GM12865 (cell line): ENCODE measurements at regions not wholly inside any gene's neighbourhood (a gene's known extent, or its start where the extent isn't known, plus 50 kb on each side); places are given as distances from the start of the nearest gene placed in this dataset.

Experiments used
- DNase-seq: peaks from one replicate; pipeline ENCODE4 v3.0.0; 2010; ENCODE audit warnings: low read depth
- H3K4me3 ChIP-seq: 2 replicates; pipeline ENCODE4 v1.5.1; 2011; ENCODE audit warnings: mild to moderate bottlenecking, low read depth, low read length, control low read depth
- TF ChIP-seq, protein P1 (sequence below): IDR thresholded peaks from 2 replicates; pipeline ENCODE4 v1.5.1; 2011; ENCODE audit warnings: low read length, control low read depth, low read depth, inconsistent platforms; ENCODE audit not compliant: insufficient read depth; ENCODE audit errors: missing control alignments

- DNase-seq = no peak
- TF ChIP-seq, protein P1, sequence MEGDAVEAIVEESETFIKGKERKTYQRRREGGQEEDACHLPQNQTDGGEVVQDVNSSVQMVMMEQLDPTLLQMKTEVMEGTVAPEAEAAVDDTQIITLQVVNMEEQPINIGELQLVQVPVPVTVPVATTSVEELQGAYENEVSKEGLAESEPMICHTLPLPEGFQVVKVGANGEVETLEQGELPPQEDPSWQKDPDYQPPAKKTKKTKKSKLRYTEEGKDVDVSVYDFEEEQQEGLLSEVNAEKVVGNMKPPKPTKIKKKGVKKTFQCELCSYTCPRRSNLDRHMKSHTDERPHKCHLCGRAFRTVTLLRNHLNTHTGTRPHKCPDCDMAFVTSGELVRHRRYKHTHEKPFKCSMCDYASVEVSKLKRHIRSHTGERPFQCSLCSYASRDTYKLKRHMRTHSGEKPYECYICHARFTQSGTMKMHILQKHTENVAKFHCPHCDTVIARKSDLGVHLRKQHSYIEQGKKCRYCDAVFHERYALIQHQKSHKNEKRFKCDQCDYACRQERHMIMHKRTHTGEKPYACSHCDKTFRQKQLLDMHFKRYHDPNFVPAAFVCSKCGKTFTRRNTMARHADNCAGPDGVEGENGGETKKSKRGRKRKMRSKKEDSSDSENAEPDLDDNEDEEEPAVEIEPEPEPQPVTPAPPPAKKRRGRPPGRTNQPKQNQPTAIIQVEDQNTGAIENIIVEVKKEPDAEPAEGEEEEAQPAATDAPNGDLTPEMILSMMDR = no peak
- H3K4me3 ChIP-seq = no peak overlapping the region
These were observed 64.5 kb upstream of the SSTR1 start for GRCh38 chr14:38143170-38143569.

DNA sequence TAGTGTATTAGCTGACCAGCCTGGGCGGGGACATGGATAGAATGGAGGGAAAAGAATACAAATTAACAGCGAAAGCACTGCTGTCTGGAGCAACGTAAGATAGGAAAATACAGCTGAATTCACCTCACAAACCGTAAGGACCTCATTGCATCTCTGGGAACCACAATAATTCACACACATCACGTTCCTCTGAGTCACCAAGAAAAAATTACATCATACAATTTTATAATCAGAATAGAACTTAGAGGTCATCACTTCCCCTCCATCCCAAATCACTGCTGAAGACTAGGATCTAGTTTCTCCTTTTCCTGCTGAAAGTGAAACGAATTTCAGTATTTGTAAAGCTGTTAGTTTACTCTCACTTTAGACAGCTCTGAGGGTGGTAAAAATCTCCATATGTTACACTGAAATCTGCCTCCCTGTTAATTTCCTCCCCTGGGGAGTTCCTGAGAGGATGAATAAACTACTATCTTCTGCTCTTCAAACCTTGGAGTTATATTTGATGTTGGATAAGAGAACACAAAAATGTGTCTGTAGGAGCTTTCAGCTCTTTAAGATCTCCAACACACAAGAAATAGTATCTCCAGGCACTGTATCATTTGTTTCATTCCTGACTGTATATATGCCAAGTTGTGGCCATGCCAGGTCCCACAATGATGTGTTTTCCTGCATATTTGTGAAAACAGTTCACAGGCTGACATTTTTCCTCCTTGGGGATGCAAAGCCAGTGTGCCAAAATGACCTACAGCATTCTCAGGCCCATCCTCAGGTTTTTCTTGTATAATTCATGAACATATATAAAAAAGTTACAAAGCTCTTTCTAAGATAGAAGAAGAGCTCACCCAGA is 63.8 kb upstream of the SSTR1 start:
- no peak for DNase-seq
- TF ChIP-seq, protein P1 = no peak

GRCh38 chr14:38145142-38145541 is 62.6 kb upstream of the SSTR1 start:
- no peak for DNase-seq
- no peak overlapping the region for H3K4me3 ChIP-seq
- TF ChIP-seq, protein P1 = no peak

More for the DNA sequence above, 63.8 kb upstream of the SSTR1 start:
- no peak overlapping the region for H3K4me3 ChIP-seq

- no peak for DNase-seq
- H3K4me3 ChIP-seq = no peak overlapping the region
- TF ChIP-seq, protein P1 = no peak
These were observed 57.6 kb upstream of the SSTR1 start for GRCh38 chr14:38150075-38150474.
